H1 (cell line): ENCODE measurements at regions not wholly inside any gene's neighbourhood (a gene's known extent, or its start where the extent isn't known, plus 50 kb on each side); places are given as distances from the start of the nearest gene placed in this dataset.

Source experiments
- CTCF ChIA-PET: fragments of 300-600 bp; sonication (Branson Sonifier 250); formaldehyde crosslinking; loops from one replicate; lab custom pipeline; 2021; ENCODE audit not compliant: partially characterized antibody; lab: Charles Lee
- POLR2A ChIA-PET: fragments of 300-600 bp; sonication (Branson Sonifier 250); formaldehyde crosslinking; loops from one replicate; lab custom pipeline; 2021; ENCODE audit warnings: inconsistent platforms; ENCODE audit not compliant: partially characterized antibody; lab: Charles Lee
- DNase-seq, 2 experiments: peaks; one replicate each; pipeline versions ENCODE4 v3.0.0 to v3.0.0-alpha.2; 2010 to 2022; ENCODE audit warnings: low spot score in 2 of 2, low read depth in 1 of 2, mixed read lengths in 1 of 2
- FAIRE-seq: peaks from 2 replicates; lab custom pipeline; 2011; peaks lifted over from hg19 to GRCh38; lab: Jason Lieb, UNC
- H2AFZ ChIP-seq: 2 replicates; pipeline ENCODE4 v1.8.1; 2012; ENCODE audit warnings: low read length, inconsistent platforms
- H2AK5ac ChIP-seq: 2 replicates; pipeline ENCODE4 v1.6.1; 2013; ENCODE audit warnings: low read depth, low read length
- H2BK120ac ChIP-seq: replicated peaks from 2 replicates; pipeline ENCODE3; 2013; ENCODE audit warnings: low read depth, low read length, inconsistent platforms
- H2BK12ac ChIP-seq: 2 replicates; pipeline ENCODE4 v1.6.1; 2013; ENCODE audit warnings: low read depth, low read length
- H2BK15ac ChIP-seq: 2 replicates; pipeline ENCODE4 v1.6.1; 2013; ENCODE audit warnings: low read length
- H2BK20ac ChIP-seq: 2 replicates; pipeline ENCODE4 v1.6.1; 2013; ENCODE audit warnings: low read length
- H2BK5ac ChIP-seq: 2 replicates; pipeline ENCODE4 v1.6.1; 2013; ENCODE audit warnings: low read depth, low read length
- H3K14ac ChIP-seq: 2 replicates; pipeline ENCODE4 v1.6.1; 2013; ENCODE audit warnings: inconsistent platforms; ENCODE audit not compliant: insufficient read length
- H3K18ac ChIP-seq: 2 replicates; pipeline ENCODE4 v1.6.1; 2013; ENCODE audit warnings: low read length; ENCODE audit errors: extremely low read depth
- H3K23ac ChIP-seq: 2 replicates; pipeline ENCODE4 v1.6.1; 2013; ENCODE audit warnings: inconsistent platforms; ENCODE audit not compliant: insufficient read length
- H3K23me2 ChIP-seq: 2 replicates; pipeline ENCODE4 v1.6.1; 2013; ENCODE audit warnings: low read depth, low read length
- H3K27ac ChIP-seq: 2 replicates; pipeline ENCODE4 v1.6.1; 2011; ENCODE audit warnings: low read depth, low read length, inconsistent platforms
- H3K27me3 ChIP-seq, 4 experiments: replicated peaks in 1 of 4; 1 replicate in 1 of 4; 2 replicates in 3 of 4; pipeline versions ENCODE4 v1.6.1 to v1.8.1; 2011 to 2013; ENCODE audit warnings: low read length in 3 of 4, mild to moderate bottlenecking in 3 of 4, inconsistent platforms in 2 of 4, mixed read lengths in 2 of 4, moderate library complexity in 1 of 4; ENCODE audit not compliant: control insufficient read depth in 3 of 4, insufficient read depth in 3 of 4; ENCODE audit errors: extremely low read depth in 1 of 4
- H3K36me3 ChIP-seq, 4 experiments: 2 replicates each; pipeline versions ENCODE4 v1.6.1 to v1.8.1; 2011 to 2013; ENCODE audit warnings: mild to moderate bottlenecking in 4 of 4, low read length in 3 of 4, moderate library complexity in 2 of 4, control low read depth in 1 of 4, inconsistent platforms in 1 of 4; ENCODE audit not compliant: insufficient read depth in 4 of 4, control insufficient read depth in 2 of 4
- H3K4ac ChIP-seq: replicated peaks from 2 replicates; pipeline ENCODE3; 2013; ENCODE audit warnings: low read length, low read depth, mixed read lengths, inconsistent platforms; ENCODE audit not compliant: insufficient read length
- H3K4me1 ChIP-seq, 4 experiments: replicated peaks in 1 of 4; 1 replicate in 1 of 4; 2 replicates in 3 of 4; pipeline versions ENCODE4 v1.6.1 to v1.8.1; 2011 to 2013; ENCODE audit warnings: low read length in 3 of 4, inconsistent platforms in 2 of 4, mixed read lengths in 1 of 4; ENCODE audit not compliant: insufficient read depth in 4 of 4, control insufficient read depth in 3 of 4
- H3K4me2 ChIP-seq, 2 experiments: 2 replicates each; pipeline versions ENCODE4 v1.6.1 to v1.8.1; 2011 to 2013; ENCODE audit warnings: low read depth in 2 of 2, low read length in 2 of 2, control low read depth in 1 of 2, inconsistent platforms in 1 of 2, mild to moderate bottlenecking in 1 of 2; ENCODE audit not compliant: insufficient read depth in 1 of 2
- H3K4me3 ChIP-seq, 4 experiments: fragments of 200-600, 300-600 bp in 1 of 4; sonication (generic), shearing (Covaris generic), sonication (Bioruptor Twin) in 1 of 4; 2 replicates each; pipeline versions ENCODE4 v1.5.1 to v1.8.1; 2011 to 2016; ENCODE audit warnings: low read length in 4 of 4, low read depth in 3 of 4, control low read depth in 2 of 4, inconsistent platforms in 2 of 4, mild to moderate bottlenecking in 2 of 4, mixed read lengths in 1 of 4, moderate library complexity in 1 of 4; ENCODE audit not compliant: insufficient read depth in 2 of 4; ENCODE audit errors: extremely low read depth in 1 of 4
- H3K56ac ChIP-seq: replicated peaks from 2 replicates; pipeline ENCODE3; 2013; ENCODE audit warnings: low read depth, mild to moderate bottlenecking, mixed read lengths, low read length, inconsistent platforms; ENCODE audit not compliant: insufficient read length
- H3K79me1 ChIP-seq: 2 replicates; pipeline ENCODE4 v1.6.1; 2013; ENCODE audit warnings: low read depth, low read length, control low read depth
- H3K79me2 ChIP-seq, 2 experiments: 2 replicates each; pipeline versions ENCODE4 v1.6.1 to v1.8.1; 2012 to 2013; ENCODE audit warnings: low read length in 2 of 2, mild to moderate bottlenecking in 2 of 2, inconsistent platforms in 1 of 2; ENCODE audit not compliant: insufficient read depth in 2 of 2, control insufficient read depth in 1 of 2
- H3K9ac ChIP-seq, 4 experiments: replicated peaks in 1 of 4; 1 replicate in 1 of 4; 2 replicates in 3 of 4; pipeline versions ENCODE4 v1.6.1 to v1.8.1; 2011 to 2013; ENCODE audit warnings: low read depth in 3 of 4, low read length in 3 of 4, control low read depth in 2 of 4, mild to moderate bottlenecking in 2 of 4, moderate library complexity in 2 of 4, inconsistent platforms in 1 of 4; ENCODE audit errors: extremely low read depth in 1 of 4
- H3K9me3 ChIP-seq, 2 experiments: 2 replicates each; pipeline versions ENCODE4 v1.6.1 to v1.8.1; 2012 to 2013; ENCODE audit warnings: mild to moderate bottlenecking in 2 of 2, moderate library complexity in 2 of 2, control low read depth in 1 of 2, inconsistent platforms in 1 of 2, low read depth in 1 of 2, low read length in 1 of 2, mixed read lengths in 1 of 2; ENCODE audit not compliant: insufficient read depth in 2 of 2
- H4K20me1 ChIP-seq, 2 experiments: replicated peaks in 1 of 2; 2 replicates each; pipeline versions ENCODE3 to v1.8.1; 2011 to 2013; ENCODE audit warnings: inconsistent platforms in 2 of 2, low read length in 2 of 2, mild to moderate bottlenecking in 1 of 2; ENCODE audit not compliant: insufficient read depth in 2 of 2, control insufficient read depth in 1 of 2
- H4K5ac ChIP-seq: 2 replicates; pipeline ENCODE4 v1.6.1; 2013; ENCODE audit warnings: low read length, low read depth, mixed read lengths, inconsistent platforms; ENCODE audit not compliant: insufficient read length
- H4K8ac ChIP-seq: 2 replicates; pipeline ENCODE4 v1.8.0; 2013; ENCODE audit warnings: mild to moderate bottlenecking, moderate library complexity, low read length, inconsistent platforms; ENCODE audit not compliant: insufficient read depth; ENCODE audit errors: extremely low read depth
- H4K91ac ChIP-seq: replicated peaks from 2 replicates; pipeline ENCODE3; 2013; ENCODE audit warnings: low read length, mixed read lengths, inconsistent platforms; ENCODE audit not compliant: insufficient read length
- BACH1 ChIP-seq: IDR thresholded peaks from 2 replicates; pipeline ENCODE4 v1.6.1; 2012; ENCODE audit warnings: low read length, improper control_type of control experiment
- CBX5 ChIP-seq: fragments of 300-800, 300-1000 bp; sonication (generic); IDR thresholded peaks from 2 replicates; pipeline ENCODE4 v1.7.1; 2016; ENCODE audit warnings: antibody characterized with exemption, low read length, low read depth
- CEBPB ChIP-seq: IDR thresholded peaks from 2 replicates; pipeline ENCODE4 v1.6.1; 2012; ENCODE audit warnings: low read depth, low read length
- CHD1 ChIP-seq: IDR thresholded peaks from 2 replicates; pipeline ENCODE4 v1.6.1; 2012; ENCODE audit warnings: low read depth, low read length, improper control_type of control experiment
- EP300 ChIP-seq, 2 experiments: IDR thresholded peaks; 1 replicate in 1 of 2; 2 replicates in 1 of 2; pipeline ENCODE4 v1.6.1; 2011 to 2012; ENCODE audit warnings: low read depth in 2 of 2, low read length in 2 of 2, mild to moderate bottlenecking in 2 of 2, borderline replicate concordance in 1 of 2, inconsistent platforms in 1 of 2, moderate library complexity in 1 of 2
- JUND ChIP-seq: IDR thresholded peaks from 2 replicates; pipeline ENCODE4 v1.6.1; 2011; ENCODE audit warnings: mild to moderate bottlenecking, improper control_type of control experiment, low read length
- KDM4A ChIP-seq: IDR thresholded peaks from one replicate; pipeline ENCODE4 v1.7.1; 2012; ENCODE audit warnings: low read depth, mild to moderate bottlenecking, moderate library complexity, low read length, inconsistent platforms; ENCODE audit not compliant: severe bottlenecking
- NANOG ChIP-seq: IDR thresholded peaks from 2 replicates; pipeline ENCODE4 v1.6.1; 2011; ENCODE audit warnings: low read length, low read depth, mild to moderate bottlenecking, inconsistent platforms; ENCODE audit not compliant: insufficient read depth, poor library complexity, severe bottlenecking
- SP2 ChIP-seq: IDR thresholded peaks from 2 replicates; pipeline ENCODE4 v1.6.1; 2012; ENCODE audit warnings: mild to moderate bottlenecking, low read length, inconsistent platforms
- SUZ12 ChIP-seq: fragments of 200-600 bp; sonication (generic); IDR thresholded peaks from 2 replicates; pipeline ENCODE4 v1.6.1; 2012; ENCODE audit warnings: mild to moderate bottlenecking, inconsistent platforms, low read length, moderate library complexity, mixed read lengths
- TAF1 ChIP-seq: IDR thresholded peaks from 2 replicates; pipeline ENCODE4 v1.6.1; 2011; ENCODE audit warnings: mild to moderate bottlenecking, low read depth, low read length
- TBP ChIP-seq: IDR thresholded peaks from 2 replicates; pipeline ENCODE4 v1.6.1; 2011; ENCODE audit warnings: low read depth, low read length, improper control_type of control experiment
- ZNF274 ChIP-seq: IDR thresholded peaks from 2 replicates; pipeline ENCODE4 v1.7.0; 2012; ENCODE audit warnings: low read length, borderline replicate concordance; ENCODE audit errors: extremely low read depth
- WGBS, 2 experiments: shearing (Covaris generic) in 1 of 2; methylation state at CpG; one replicate each; pipeline versions ENCODE4 v1.1.6 to v1.1.7; 2013 to 2015; ENCODE audit warnings: low lambda C conversion rate in 2 of 2, mixed read lengths in 2 of 2, inconsistent platforms in 1 of 2, low coverage in 1 of 2, missing lambda C conversion rate in 1 of 2; ENCODE audit not compliant: insufficient replicate concordance in 2 of 2, insufficient coverage in 1 of 2, insufficient read length in 1 of 2; ENCODE audit errors: extremely low coverage in 1 of 2, missing lambda C conversion rate in 1 of 2; 5-methylcytosine and 5-hydroxymethylcytosine counted together

DNA sequence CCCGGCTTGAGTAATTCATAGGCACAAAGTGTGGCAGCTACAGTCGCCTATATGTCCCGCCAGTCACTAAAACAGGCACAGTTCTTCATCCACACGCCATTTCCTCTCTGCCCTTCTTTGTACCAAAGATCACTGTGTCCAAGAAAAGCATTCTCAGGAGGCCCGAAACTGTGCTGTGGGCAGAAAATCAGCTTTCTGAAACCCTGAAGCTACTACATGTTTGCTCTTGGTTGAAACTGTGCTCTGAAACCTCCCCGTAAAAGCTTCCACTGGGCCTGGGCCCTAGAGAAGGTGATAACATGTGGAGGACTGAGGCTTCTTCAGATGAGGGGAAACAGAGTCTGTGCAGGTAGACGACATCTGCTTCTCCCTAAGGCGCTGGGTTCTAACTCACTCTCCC, 75.6 kb upstream of the ID2 start:
- no peak overlapping the region for H3K56ac ChIP-seq
- POLR2A ChIA-PET: no interaction called here
- no peak overlapping the region for H2AK5ac ChIP-seq
- no peak overlapping the region for H3K9ac ChIP-seq
- no peaks in the 10 kb centered on the region for H4K20me1 ChIP-seq
- no peak overlapping the region for H4K5ac ChIP-seq
- FAIRE-seq (no peak), DNase-seq (no peak)
- H2BK120ac ChIP-seq: no peak overlapping the region
- H2BK12ac ChIP-seq: no peak overlapping the region
- no peak overlapping the region for H3K14ac ChIP-seq
- no peaks in the 10 kb centered on the region for H3K4me1 ChIP-seq
- H2BK20ac ChIP-seq: no peak overlapping the region
- no peaks in the 10 kb centered on the region for H3K27me3 ChIP-seq
- H2BK15ac ChIP-seq: no peak overlapping the region
- H3K27ac ChIP-seq: no peak overlapping the region
- no peak overlapping the region for H2AFZ ChIP-seq
- H4K8ac ChIP-seq: no peak overlapping the region
- WGBS, 2 experiments: 88% methylated on average over 8 of the region's 8 CpGs; no CpG with 5 or more reads in 1 of the 2 experiments
- no peak overlapping the region for H3K4me3 ChIP-seq
- no peak overlapping the region for H3K18ac ChIP-seq
- no peaks in the 10 kb centered on the region for H3K23me2 ChIP-seq
- H2BK5ac ChIP-seq: no peak overlapping the region
- CTCF ChIA-PET: interaction anchor here (1.2 kb wide), 1 partner anchor 75 kb away, joined by 3 read pairs; the partner anchor contains the start of gene ID2
- no peaks in the 10 kb centered on the region for H3K79me1 ChIP-seq
- no peak overlapping the region for H3K4me2 ChIP-seq
- no peaks in the 10 kb centered on the region for H3K9me3 ChIP-seq
- no peak overlapping the region for H3K23ac ChIP-seq
- no peaks in the 10 kb centered on the region for H3K79me2 ChIP-seq
- no peaks in the 10 kb centered on the region for H3K36me3 ChIP-seq
- no peak overlapping the region for H4K91ac ChIP-seq
- no peak overlapping the region for H3K4ac ChIP-seq
- no peak for TF ChIP-seq SUZ12
- no peak for TF ChIP-seq KDM4A
- TF ChIP-seq CEBPB: no peak
- no peak for TF ChIP-seq JUND
- no peak for TF ChIP-seq BACH1
- no peak for TF ChIP-seq ZNF274
- no peak for TF ChIP-seq TAF1
- TF ChIP-seq CBX5: no peak
- no peak for TF ChIP-seq CHD1
- TF ChIP-seq SP2: no peak
- no peak for TF ChIP-seq EP300 (IDR thresholded peaks at IDR 0.05; ENCODE audit: borderline replicate concordance in 1 of 2, low read depth in 2 of 2, low read length in 2 of 2)
- TF ChIP-seq NANOG: no peak
- TF ChIP-seq TBP: no peak
